Lung (tissue), 11 donors: ENCODE measurements at regions not wholly inside any gene's neighbourhood (a gene's known extent, or its start where the extent isn't known, plus 50 kb on each side); places are given as distances from the start of the nearest gene placed in this dataset.

Experiments used
- ATAC-seq: fragments of 200-7000 bp; cut with Tn5 transposase; one replicate; pipeline ENCODE4 v1.9.1; 2020; ENCODE audit warnings: moderate number of reproducible peaks; ENCODE audit not compliant: insufficient read depth, low FRiP score
- DNase-seq, 3 donors: peaks; one replicate each; pipeline ENCODE4 v3.0.0-alpha.2; 2013 to 2017
- H3K27ac ChIP-seq, 2 donors: one replicate each; pipeline ENCODE4 v1.5.1; 2013; ENCODE audit warnings: mild to moderate bottlenecking in 2 of 2, moderate library complexity in 2 of 2, control low read depth in 1 of 2, inconsistent platforms in 1 of 2, low read depth in 1 of 2, low read length in 1 of 2
- H3K27me3 ChIP-seq, 3 donors: one replicate each; pipeline ENCODE4 v1.5.1; 2013; ENCODE audit warnings: low read length in 2 of 3; ENCODE audit not compliant: control insufficient read depth in 3 of 3, insufficient read depth in 3 of 3
- H3K36me3 ChIP-seq, 4 donors: one replicate each; pipeline ENCODE4 v1.5.1; 2013; ENCODE audit warnings: low read length in 4 of 4, mild to moderate bottlenecking in 1 of 4, moderate library complexity in 1 of 4; ENCODE audit not compliant: control insufficient read depth in 4 of 4, insufficient read depth in 4 of 4
- H3K4me1 ChIP-seq, 5 donors: one replicate each; pipeline ENCODE4 v1.5.1; 2013; ENCODE audit warnings: low read length in 5 of 5, mild to moderate bottlenecking in 2 of 5, moderate library complexity in 1 of 5; ENCODE audit not compliant: control insufficient read depth in 5 of 5, insufficient read depth in 5 of 5
- H3K4me3 ChIP-seq: one replicate; pipeline ENCODE4 v1.5.1; 2013; ENCODE audit warnings: mild to moderate bottlenecking, control low read depth, moderate library complexity
- H3K9ac ChIP-seq, 2 donors: one replicate each; pipeline ENCODE4 v1.5.1; 2013; ENCODE audit warnings: low read length in 2 of 2, control low read depth in 1 of 2; ENCODE audit not compliant: insufficient read depth in 1 of 2
- H3K9me3 ChIP-seq, 4 donors: one replicate each; pipeline ENCODE4 v1.5.1; 2013; ENCODE audit warnings: low read length in 3 of 4, mild to moderate bottlenecking in 1 of 4, moderate library complexity in 1 of 4; ENCODE audit not compliant: control insufficient read depth in 4 of 4, insufficient read depth in 3 of 4
- CTCF ChIP-seq: IDR thresholded peaks from 2 replicates; pipeline ENCODE4 v1.5.1; 2012; ENCODE audit warnings: mild to moderate bottlenecking; ENCODE audit errors: control extremely low read depth, extremely low read depth
- WGBS, 2 donors: extraction: QIAGEN DNeasy Blood & Tissue Kit; methylation state at CpG; one replicate each; pipeline ENCODE4 v1.1.7; 2013; 5-methylcytosine and 5-hydroxymethylcytosine counted together
- donor health status: control.
- donor health status: control.
- donor health status: Bipolar disorder and iron deficiency.
- donor health status: healthy.
- donor health status: DM: yes; HTN: yes; CAD: no.

DNA sequence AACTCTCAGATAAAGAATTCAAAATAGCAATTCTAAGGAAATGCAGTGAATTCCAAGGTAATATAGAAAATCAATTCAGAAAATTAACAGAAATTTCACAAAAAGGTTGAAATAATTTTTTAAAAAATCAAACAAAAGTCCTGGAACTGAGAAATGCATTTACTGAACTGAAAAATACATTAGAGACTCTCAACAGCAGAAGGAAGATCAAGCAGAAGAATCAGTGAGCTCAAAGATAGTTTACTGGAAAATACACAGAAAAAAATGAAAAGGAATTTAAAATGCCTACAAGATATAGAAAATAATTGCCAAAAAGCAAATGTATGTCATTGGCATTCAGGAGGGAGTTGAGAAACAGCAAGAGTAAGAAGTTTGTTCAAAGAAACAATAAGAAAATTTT, 107.3 kb downstream of the BUD13 start:
- TF ChIP-seq CTCF, result no peak
- Histone ChIP-seq H3K4me1 (no peaks in the 10 kb centered on the region), H3K27me3 (peaks cover 0 to 2% (median 0%) of the 10 kb centered on the region in 3 donors), H3K9ac (no peak overlapping the region), H3K9me3 (peaks cover 0 to 13% (median 5%) of the 10 kb centered on the region in 4 donors), H3K4me3 (no peak overlapping the region), H3K27ac (no peak overlapping the region), H3K36me3 (no peaks in the 10 kb centered on the region)
- DNase-seq (no peak), ATAC-seq (no peak)

DNA sequence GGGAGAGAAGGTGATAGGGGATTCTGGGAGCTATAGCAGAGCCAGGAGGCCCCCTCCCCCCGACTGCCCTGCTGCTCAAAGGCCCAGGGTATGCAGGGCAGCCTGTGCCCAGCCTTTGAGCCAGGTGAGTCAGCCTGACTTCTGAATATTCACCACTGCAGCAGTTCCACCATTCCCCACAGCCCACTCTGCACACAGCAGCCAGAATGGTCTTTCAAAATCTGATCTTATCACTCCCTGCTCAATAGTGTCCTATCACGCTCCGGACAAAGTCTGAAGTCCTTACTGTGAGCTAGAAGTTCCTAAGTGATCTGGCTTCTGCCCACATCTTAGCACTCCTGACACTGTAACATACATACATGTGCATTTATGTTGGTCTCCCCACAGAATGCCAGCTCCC, 111.7 kb downstream of the BUD13 start:
- Histone ChIP-seq H3K4me1 (no peaks in the 10 kb centered on the region), H3K27ac (no peak overlapping the region), H3K36me3 (no peaks in the 10 kb centered on the region), H3K4me3 (no peak overlapping the region), H3K9ac (no peak overlapping the region), H3K9me3 (peaks cover 0 to 10% (median 4%) of the 10 kb centered on the region in 4 donors), H3K27me3 (peaks cover 0 to 2% (median 0%) of the 10 kb centered on the region in 3 donors)
- TF ChIP-seq CTCF, result no peak
- no peak for DNase-seq
- ATAC-seq, result no peak
- WGBS, 2 donors, result 70 to 81% methylated on average over 3 of the region's 3 CpGs

DNA sequence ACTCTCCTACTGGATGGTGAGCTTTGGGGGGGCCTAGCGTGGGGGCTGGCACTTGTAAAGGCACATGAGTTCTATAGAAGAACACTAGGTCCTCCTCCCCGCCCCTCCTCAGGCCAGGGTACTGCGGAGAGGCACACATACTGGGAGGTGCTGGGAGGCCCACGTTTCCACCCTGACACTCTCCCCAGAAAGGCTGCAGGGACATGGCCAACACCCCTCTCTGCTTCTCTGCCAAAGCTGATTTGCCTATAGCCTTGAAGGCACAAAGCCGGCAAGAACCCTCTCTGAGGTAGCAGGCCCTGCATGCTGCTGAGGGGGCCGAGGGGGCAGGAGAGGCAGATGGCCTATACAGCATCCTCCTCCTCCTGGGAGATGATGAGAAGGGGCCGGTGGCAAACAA, 112.8 kb downstream of the BUD13 start:
- peaks cover 0 to 13% (median under 1%) of the 10 kb centered on the region in 4 donors for H3K9me3 ChIP-seq
- DNase-seq, result no peak
- H3K4me1 ChIP-seq, result no peaks in the 10 kb centered on the region
- ATAC-seq, result no peak
- TF ChIP-seq CTCF, result no peak
- H3K27me3 ChIP-seq, result peaks cover 0 to 2% (median 0%) of the 10 kb centered on the region in 3 donors
- no peak overlapping the region for H3K27ac ChIP-seq
- H3K36me3 ChIP-seq, result no peaks in the 10 kb centered on the region
- no peak overlapping the region for H3K4me3 ChIP-seq
- no peak overlapping the region for H3K9ac ChIP-seq
- WGBS, 2 donors, result 75 to 88% methylated on average over 7 of the region's 7 CpGs

- Histone ChIP-seq H3K27ac (no peak overlapping the region), H3K4me3 (no peak overlapping the region), H3K27me3 (peaks cover 0 to 2% (median 0%) of the 10 kb centered on the region in 3 donors), H3K9me3 (peaks cover 0 to 11% (median 1%) of the 10 kb centered on the region in 4 donors), H3K36me3 (no peaks in the 10 kb centered on the region), H3K9ac (no peak overlapping the region), H3K4me1 (no peaks in the 10 kb centered on the region)
- WGBS, 2 donors, result 91 to 96% methylated on average over 14 of the region's 14 CpGs
- DNase-seq (no peak), ATAC-seq (no peak)
- TF ChIP-seq CTCF, result no peak
Observed at GRCh38 chr11:116658876-116659535, 113.8 kb downstream of the BUD13 start.
